Epithelial cell of proximal tubule (primary cell): ENCODE measurements at regions not wholly inside any gene's neighbourhood (a gene's known extent, or its start where the extent isn't known, plus 50 kb on each side); places are given as distances from the start of the nearest gene placed in this dataset.

Source experiments
- DNase-seq: peaks from one replicate; pipeline ENCODE4 v3.0.0-alpha.2; 2011; ENCODE audit warnings: low read depth
- H3K4me3 ChIP-seq: 2 replicates; pipeline ENCODE4 v1.5.1; 2011; ENCODE audit warnings: low read depth, mild to moderate bottlenecking, low read length
- TF ChIP-seq, protein P1 (sequence below): conservative IDR thresholded peaks from 2 replicates; pipeline ENCODE4 v1.5.1; 2012; ENCODE audit warnings: low read depth, mild to moderate bottlenecking, low read length

DNA sequence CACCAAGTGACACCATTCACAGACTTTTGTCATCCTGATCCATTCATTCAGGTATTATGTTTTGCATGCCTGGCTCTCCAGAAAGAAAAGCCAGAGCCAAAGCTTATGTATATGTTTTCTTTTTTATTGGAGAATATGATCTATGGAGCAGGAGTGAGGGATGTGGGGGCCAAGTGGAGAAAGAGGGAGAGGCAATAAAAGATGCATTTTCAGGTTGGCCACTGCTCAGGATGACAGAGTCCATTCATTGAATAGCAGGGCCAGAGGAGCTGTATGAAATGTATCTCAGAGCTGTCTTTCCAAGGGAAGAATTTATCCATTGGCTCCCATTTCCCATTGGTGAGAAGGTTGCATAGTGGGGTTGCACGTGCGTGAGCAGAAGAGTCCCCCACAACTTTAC, 416.1 kb downstream of the ATP23 start:
- TF ChIP-seq, protein P1, sequence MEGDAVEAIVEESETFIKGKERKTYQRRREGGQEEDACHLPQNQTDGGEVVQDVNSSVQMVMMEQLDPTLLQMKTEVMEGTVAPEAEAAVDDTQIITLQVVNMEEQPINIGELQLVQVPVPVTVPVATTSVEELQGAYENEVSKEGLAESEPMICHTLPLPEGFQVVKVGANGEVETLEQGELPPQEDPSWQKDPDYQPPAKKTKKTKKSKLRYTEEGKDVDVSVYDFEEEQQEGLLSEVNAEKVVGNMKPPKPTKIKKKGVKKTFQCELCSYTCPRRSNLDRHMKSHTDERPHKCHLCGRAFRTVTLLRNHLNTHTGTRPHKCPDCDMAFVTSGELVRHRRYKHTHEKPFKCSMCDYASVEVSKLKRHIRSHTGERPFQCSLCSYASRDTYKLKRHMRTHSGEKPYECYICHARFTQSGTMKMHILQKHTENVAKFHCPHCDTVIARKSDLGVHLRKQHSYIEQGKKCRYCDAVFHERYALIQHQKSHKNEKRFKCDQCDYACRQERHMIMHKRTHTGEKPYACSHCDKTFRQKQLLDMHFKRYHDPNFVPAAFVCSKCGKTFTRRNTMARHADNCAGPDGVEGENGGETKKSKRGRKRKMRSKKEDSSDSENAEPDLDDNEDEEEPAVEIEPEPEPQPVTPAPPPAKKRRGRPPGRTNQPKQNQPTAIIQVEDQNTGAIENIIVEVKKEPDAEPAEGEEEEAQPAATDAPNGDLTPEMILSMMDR, result no peak

GRCh38 chr12:58358369-58358768, 417.0 kb downstream of the ATP23 start:
- no peak for DNase-seq
- no peak overlapping the region for H3K4me3 ChIP-seq
- TF ChIP-seq, protein P1, result no peak

More for the DNA sequence above, 416.1 kb downstream of the ATP23 start:
- no peak for DNase-seq
- no peak overlapping the region for H3K4me3 ChIP-seq

- no peak overlapping the region for H3K4me3 ChIP-seq
- DNase-seq, result no peak
- TF ChIP-seq, protein P1, result no peak
These were observed 417.7 kb downstream of the ATP23 start for GRCh38 chr12:58359084-58359483.

- no peak overlapping the region for H3K4me3 ChIP-seq
- TF ChIP-seq, protein P1, result no peak
- DNase-seq, result no peak
These were observed 419.7 kb downstream of the ATP23 start for GRCh38 chr12:58361056-58361455.

GRCh38 chr12:58363971-58364370, 422.6 kb downstream of the ATP23 start:
- TF ChIP-seq, protein P1, result no peak
- no peak overlapping the region for H3K4me3 ChIP-seq
- no peak for DNase-seq

DNA sequence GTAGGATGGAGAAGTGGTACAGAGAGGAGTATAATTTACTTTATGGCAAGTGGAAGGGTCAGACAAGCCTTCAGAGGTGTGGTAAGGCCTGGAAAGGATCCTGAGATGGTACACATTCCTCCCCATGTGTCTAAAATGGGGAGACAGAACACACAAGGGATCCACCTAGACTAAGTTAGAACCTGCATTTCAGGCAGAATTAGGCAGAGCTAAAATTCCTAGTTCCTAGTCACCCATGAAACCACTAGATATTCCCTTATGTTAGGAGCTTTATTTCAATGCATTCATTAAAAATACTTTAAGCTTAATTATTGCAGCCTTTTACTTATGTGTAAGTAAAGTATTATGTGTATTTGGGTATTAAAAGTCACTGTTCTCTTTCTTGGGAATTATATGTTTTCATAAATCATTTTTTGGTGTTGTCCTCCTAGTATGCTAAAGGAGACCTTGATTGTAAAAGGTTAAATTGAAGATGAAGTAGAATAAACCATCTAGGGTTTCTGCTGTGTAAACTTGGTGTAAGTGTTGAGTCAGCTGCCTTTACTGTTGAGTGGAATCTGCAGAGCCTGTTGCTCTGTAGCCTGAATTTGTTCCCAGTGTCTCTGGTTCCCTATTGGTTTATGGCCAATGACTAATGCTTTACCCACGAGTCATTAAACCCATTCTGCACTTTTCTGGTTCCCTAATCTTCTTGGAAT, 423.2 kb downstream of the ATP23 start:
- DNase-seq, result peak; percentile 99
- TF ChIP-seq, protein P1, result no peak
- no peak overlapping the region for H3K4me3 ChIP-seq

DNA sequence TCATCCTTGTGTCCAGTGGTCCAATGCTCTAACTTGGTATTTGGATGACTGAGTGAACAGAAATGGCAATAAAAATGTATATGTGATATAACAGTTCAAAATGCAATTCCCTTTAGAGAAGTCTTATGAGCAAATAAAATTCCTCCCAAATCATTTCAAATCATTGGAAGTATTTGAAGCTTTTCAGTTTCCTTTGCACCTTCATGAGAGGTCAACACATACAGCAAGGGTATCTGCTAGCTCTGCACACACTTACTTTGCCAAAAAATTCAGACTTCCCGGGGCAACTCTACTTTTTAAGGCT, 423.7 kb downstream of the ATP23 start:
- TF ChIP-seq, protein P1, result no peak
- DNase-seq, result no peak
- H3K4me3 ChIP-seq, result no peak overlapping the region
